Fibroblast of skin of right quadriceps (primary cell): ENCODE measurements at regions not wholly inside any gene's neighbourhood (a gene's known extent, or its start where the extent isn't known, plus 50 kb on each side); places are given as distances from the start of the nearest gene placed in this dataset.

ENCODE experiments used
- DNase-seq: peaks from one replicate; pipeline ENCODE4 v3.0.0-alpha.2; 2013

- DNase-seq = peak; percentile 48
These were observed 79.0 kb upstream of the RGS17 start for GRCh38 chr6:153210083-153210482.

DNA sequence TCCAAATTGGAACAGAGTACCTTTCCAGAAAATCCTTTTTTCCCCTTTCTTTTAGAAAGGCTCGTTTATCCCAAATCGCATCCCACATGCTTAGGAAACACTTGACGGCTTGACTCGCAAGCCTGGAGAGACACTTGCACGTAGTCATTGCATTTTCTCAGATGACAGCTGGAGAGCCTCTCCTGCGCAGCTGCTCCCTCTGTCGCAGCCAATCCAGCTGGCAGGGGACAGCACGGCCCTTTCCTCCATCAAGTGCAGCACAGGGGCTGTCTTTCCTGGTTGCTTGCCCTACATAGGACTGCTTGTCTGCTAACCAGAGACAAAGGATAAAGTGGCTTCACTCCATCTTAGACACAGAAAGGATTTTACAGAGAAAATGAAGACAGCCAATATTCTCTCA lies 77.6 kb upstream of the RGS17 start:
- DNase-seq = no peak

GRCh38 chr6:153207617-153208016 lies 76.5 kb upstream of the RGS17 start:
- peak; percentile 6 for DNase-seq

DNA sequence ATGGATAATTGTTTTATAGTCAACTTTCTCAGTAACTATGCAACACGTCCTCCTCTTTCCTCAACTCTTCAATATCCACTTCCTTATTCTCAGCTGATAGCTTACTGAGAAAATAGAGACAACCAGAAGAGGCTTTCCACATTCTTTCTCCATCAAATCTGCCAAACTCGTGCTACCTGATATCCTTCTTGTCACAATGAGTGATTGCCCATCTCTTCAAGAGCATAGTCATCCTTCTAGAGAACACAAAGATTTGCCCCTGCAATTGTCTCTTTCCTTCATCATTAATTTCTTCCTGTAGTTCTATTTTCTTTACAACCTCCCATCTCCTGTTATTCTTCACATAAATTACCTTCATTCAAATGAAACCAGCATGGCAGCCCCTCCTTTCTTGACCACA lies 75.9 kb upstream of the RGS17 start:
- DNase-seq = no peak

DNA sequence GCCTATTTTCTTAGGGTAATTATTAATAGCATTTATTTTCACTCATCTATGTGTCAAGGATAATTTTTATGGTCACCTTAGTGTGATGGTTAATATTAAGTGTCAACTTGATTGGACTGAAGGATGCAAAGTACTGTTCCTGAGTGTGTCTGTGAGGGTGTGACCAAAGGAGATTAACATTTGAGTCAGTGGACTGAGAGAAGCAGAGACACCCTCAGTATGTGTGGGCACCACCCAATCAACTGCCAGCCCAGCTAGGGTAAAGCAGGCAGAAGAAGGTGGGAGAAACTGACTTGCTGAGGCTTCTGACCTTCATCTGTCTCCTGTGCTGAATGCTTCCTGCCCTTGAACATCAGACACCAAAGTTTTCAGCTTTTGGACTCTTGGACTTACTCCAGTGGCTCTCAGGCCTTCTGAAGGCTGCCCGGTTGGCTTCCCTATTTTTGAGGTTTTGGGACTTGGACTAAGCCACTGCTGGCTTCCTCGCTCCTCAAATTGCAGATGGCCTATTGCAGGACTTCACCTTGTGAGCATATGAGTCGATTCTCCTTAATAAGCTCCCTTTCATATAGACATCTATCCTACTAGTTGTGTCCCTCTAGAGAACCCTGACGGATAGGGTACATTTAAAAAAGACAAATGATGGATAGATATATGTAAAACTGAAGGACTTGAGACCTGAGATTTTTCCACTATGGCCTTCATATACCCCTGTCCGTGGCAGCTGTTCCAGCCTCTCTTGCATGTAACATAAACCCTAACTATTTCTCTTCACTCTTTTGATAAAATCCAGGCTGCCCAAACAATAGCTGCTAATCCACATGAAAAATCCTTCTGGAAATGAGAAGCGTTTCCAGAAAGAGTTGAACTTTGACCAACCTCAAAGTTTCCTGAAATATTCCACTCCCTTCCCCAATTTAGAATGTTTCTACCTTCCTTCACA lies 62.1 kb upstream of the RGS17 start:
- no peak for DNase-seq

- DNase-seq = no peak
These were observed 52.8 kb upstream of the RGS17 start for GRCh38 chr6:153183925-153184324.
